K562 (cell line): ENCODE measurements at regions not wholly inside any gene's neighbourhood (a gene's known extent, or its start where the extent isn't known, plus 50 kb on each side); places are given as distances from the start of the nearest gene placed in this dataset.

Source experiments
- ATAC-seq: fragments of 200-7000 bp; cut with Tn5 transposase; 3 replicates; pipeline ENCODE4 v1.9.1; 2020; ENCODE audit warnings: moderate library complexity
- BruUV-seq: library from RNA; stranded (reverse); fragments of 400-500 nt; replicated peaks from 2 replicates; lab custom pipeline; 2021; lab: Mats Ljungman, UMichigan
- CTCF ChIA-PET: fragments of 300-600 bp; formaldehyde crosslinking; extraction: SDS; loops from one replicate; lab custom pipeline; 2021; ENCODE audit warnings: low intra/inter-chr PET ratio; lab: Yijun Ruan, JAX
- POLR2A ChIA-PET: fragments of 300-600, 350-650 bp; sonication (Branson Sonifier 250); formaldehyde crosslinking; extraction: SDS; loops from one replicate; lab custom pipeline; 2021; ENCODE audit warnings: antibody characterized with exemption, inconsistent platforms; lab: Yijun Ruan, JAX
- DNase-seq, 4 experiments: peaks; one replicate each; pipeline versions ENCODE4 v3.0.0 to v3.0.0-alpha.2; 2011 to 2018; ENCODE audit warnings: low spot score in 3 of 4, mixed read lengths in 3 of 4; ENCODE audit errors: extremely low read depth in 1 of 4
- FAIRE-seq: peaks from 2 replicates; lab custom pipeline; 2011; peaks lifted over from hg19 to GRCh38; lab: Jason Lieb, UNC
- H2AFZ ChIP-seq: 2 replicates; pipeline ENCODE4 v1.6.0; 2011; ENCODE audit warnings: low read depth, low read length, control low read depth, inconsistent platforms
- H3K27ac ChIP-seq: fragments of 200-600 bp; 3 replicates; pipeline ENCODE4 v1.8.0; 2011; ENCODE audit warnings: low read depth, mild to moderate bottlenecking, control low read depth, inconsistent platforms, low read length, moderate library complexity, mixed read lengths; ENCODE audit errors: extremely low read depth
- H3K27me3 ChIP-seq, 2 experiments: fragments of 300-600 bp in 1 of 2; 2 replicates in 1 of 2; 3 replicates in 1 of 2; pipeline versions ENCODE4 v1.6.0 to v1.8.0; 2011; ENCODE audit warnings: inconsistent platforms in 2 of 2, low read length in 2 of 2, mild to moderate bottlenecking in 1 of 2, mixed read lengths in 1 of 2, moderate library complexity in 1 of 2; ENCODE audit not compliant: control insufficient read depth in 2 of 2, insufficient read depth in 2 of 2
- H3K36me3 ChIP-seq: fragments of 300-600 bp; 3 replicates; pipeline ENCODE4 v1.8.0; 2011; ENCODE audit warnings: mild to moderate bottlenecking, low read length, inconsistent platforms; ENCODE audit not compliant: control insufficient read depth, insufficient read depth
- H3K4me1 ChIP-seq, 2 experiments: fragments of 200-600 bp in 1 of 2; replicated peaks in 1 of 2; 2 replicates in 1 of 2; 3 replicates in 1 of 2; pipeline versions ENCODE4 v1.5.1 to v1.8.0; 2011; ENCODE audit warnings: inconsistent platforms in 2 of 2, low read length in 2 of 2, mild to moderate bottlenecking in 1 of 2, mixed read lengths in 1 of 2, moderate library complexity in 1 of 2; ENCODE audit not compliant: control insufficient read depth in 2 of 2, insufficient read depth in 2 of 2
- H3K4me2 ChIP-seq: 2 replicates; pipeline ENCODE4 v1.6.1; 2011; ENCODE audit warnings: low read length, control low read depth, inconsistent platforms, mixed read lengths; ENCODE audit not compliant: insufficient read depth
- H3K4me3 ChIP-seq: fragments of 200-600 bp; sonication (generic), shearing (Covaris generic); 2 replicates; pipeline ENCODE4 v1.5.1; 2016; ENCODE audit warnings: control low read depth, inconsistent platforms
- H3K79me2 ChIP-seq: fragments of 200-600 bp; 3 replicates; pipeline ENCODE4 v1.8.0; 2011; ENCODE audit warnings: low read length, inconsistent platforms; ENCODE audit not compliant: control insufficient read depth, insufficient read depth
- H3K9ac ChIP-seq, 2 experiments: 2 replicates each; pipeline versions ENCODE4 v1.6.0 to v1.6.1; 2011; ENCODE audit warnings: low read depth in 2 of 2, low read length in 2 of 2, control low read depth in 1 of 2, inconsistent platforms in 1 of 2, mild to moderate bottlenecking in 1 of 2, mixed read lengths in 1 of 2; ENCODE audit not compliant: insufficient read depth in 1 of 2
- H3K9me1 ChIP-seq: one replicate; pipeline ENCODE4 v1.6.0; 2011; ENCODE audit warnings: inconsistent platforms, mild to moderate bottlenecking, low read length, moderate library complexity; ENCODE audit not compliant: control insufficient read depth, insufficient read depth
- H3K9me3 ChIP-seq: replicated peaks from 2 replicates; pipeline ENCODE4 v1.5.1; 2011; ENCODE audit warnings: low read depth, low read length, inconsistent platforms; ENCODE audit not compliant: control insufficient read depth, insufficient read depth
- H4K20me1 ChIP-seq: replicated peaks from 2 replicates; pipeline ENCODE4 v1.6.1; 2011; ENCODE audit warnings: low read length, inconsistent platforms, mixed read lengths; ENCODE audit not compliant: control insufficient read depth, insufficient read depth
- ELK3 ChIP-seq: fragments of 450-650 bp; formaldehyde crosslinking; IDR thresholded peaks from 2 replicates; pipeline ENCODE4 v1.4.0; 2020; ENCODE audit warnings: mild to moderate bottlenecking
- SMAD2 ChIP-seq: fragments of 150-350 bp; IDR thresholded peaks from 2 replicates; pipeline ENCODE4 v1.6.1; 2014; ENCODE audit warnings: low read depth, mild to moderate bottlenecking, low read length
- SMARCC2 ChIP-seq: fragments of 450-650 bp; IDR thresholded peaks from 2 replicates; pipeline ENCODE4 v1.6.1; 2017; ENCODE audit warnings: antibody characterized with exemption, moderate library complexity, mild to moderate bottlenecking, low read depth
- TFE3 ChIP-seq: fragments of 450-650 bp; formaldehyde crosslinking; IDR thresholded peaks from 2 replicates; pipeline ENCODE4 v1.4.0; 2020; ENCODE audit warnings: mild to moderate bottlenecking, mixed read lengths
- TOE1 ChIP-seq, 2 experiments: fragments of 450-650 bp in 1 of 2; sonication (generic) in 1 of 2; formaldehyde crosslinking in 1 of 2; IDR thresholded peaks; 2 replicates each; pipeline versions ENCODE4 v1.7.1 to v1.8.0; 2016 to 2022; ENCODE audit warnings: borderline replicate concordance in 2 of 2, mild to moderate bottlenecking in 2 of 2, antibody characterized with exemption in 1 of 2, inconsistent platforms in 1 of 2, low read depth in 1 of 2, missing genetic modification reagents in 1 of 2, moderate library complexity in 1 of 2
- WHSC1 ChIP-seq: IDR thresholded peaks from one replicate; pipeline ENCODE4 v1.6.1; 2012; ENCODE audit warnings: low read length, control low read depth, inconsistent platforms
- YBX1 ChIP-seq: fragments of 450-650 bp; IDR thresholded peaks from 2 replicates; pipeline ENCODE4 v1.7.1; 2016; ENCODE audit warnings: mild to moderate bottlenecking
- WGBS: fragments of 100-300 bp; shearing (Covaris generic); methylation state at CpG from one replicate; pipeline ENCODE4 v1.1.6; 2016; ENCODE audit warnings: low coverage, mixed read lengths; ENCODE audit not compliant: insufficient coverage; ENCODE audit errors: missing lambda C conversion rate; 5-methylcytosine and 5-hydroxymethylcytosine counted together
- in situ Hi-C: fragments of 300-500 bp; cut with MboI; formaldehyde crosslinking; loops from 4 replicates; pipeline ENCODE4 v1.15.0; 2018; ENCODE audit warnings: inconsistent platforms, mixed read lengths
- intact Hi-C: fragments of 100-400 bp; cut with micrococcal nuclease; formaldehyde crosslinking; loops from 2 replicates; pipeline ENCODE4 v1.14.2; 2022

- TF ChIP-seq TOE1 (IDR thresholded peaks at IDR 0.05; ENCODE audit: borderline replicate concordance) (no peak), TOE1 (CRISPR knock-in tag; IDR thresholded peaks at IDR 0.05; ENCODE audit: borderline replicate concordance, low read depth) (no peak), YBX1 (no peak), ELK3 (CRISPR knock-in tag) (no peak), SMAD2 (no peak), WHSC1 (no peak)
Measured at GRCh38 chr21:24456358-24456757, 1150.9 kb downstream of the MRPL39 start (continued).

DNA sequence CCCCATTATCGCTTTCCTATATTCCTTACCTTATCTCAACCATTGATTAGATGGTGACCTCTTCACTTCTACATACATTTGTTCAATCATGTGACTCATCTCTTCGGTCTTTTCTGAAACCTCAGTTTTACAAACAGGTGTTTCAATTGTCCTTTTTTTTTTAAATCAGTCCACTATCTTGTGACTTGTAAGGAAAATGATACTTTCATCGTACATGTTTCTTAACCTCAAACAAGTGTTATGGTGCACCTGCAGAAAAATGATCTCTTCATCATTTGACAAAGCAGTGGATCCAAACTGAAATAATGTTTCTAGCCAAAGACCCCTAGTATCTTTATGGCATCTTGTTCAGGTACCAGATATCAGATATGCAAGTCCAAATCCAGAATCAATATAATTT is 1157.2 kb downstream of the MRPL39 start:
- in situ Hi-C loops (no loop called here), intact Hi-C loops (no loop called here)
- Histone ChIP-seq H3K27me3 (no peaks in the 10 kb centered on the region), H4K20me1 (no peaks in the 10 kb centered on the region), H3K4me2 (no peak overlapping the region), H3K79me2 (no peaks in the 10 kb centered on the region), H3K9me3 (no peaks in the 10 kb centered on the region), H3K9me1 (no peaks in the 10 kb centered on the region), H2AFZ (no peak overlapping the region), H3K4me1 (no peaks in the 10 kb centered on the region), H3K9ac (no peak overlapping the region), H3K4me3 (no peak overlapping the region), H3K36me3 (no peaks in the 10 kb centered on the region), H3K27ac (no peak overlapping the region)
- no peak for DNase-seq
- FAIRE-seq: no peak
- TF ChIP-seq TFE3 (CRISPR knock-in tag): peak; percentile 41
- no peak for TF ChIP-seq SMARCC2
- 0% methylated on average over 3 of the region's 3 CpGs for WGBS
- BruUV-seq: no TSS peak
- ATAC-seq: no peak
- POLR2A ChIA-PET: no interaction called here
- CTCF ChIA-PET: no interaction called here
